22Rv1 (cell line): ENCODE measurements at regions not wholly inside any gene's neighbourhood (a gene's known extent, or its start where the extent isn't known, plus 50 kb on each side); places are given as distances from the start of the nearest gene placed in this dataset.

ENCODE experiments used
- ZFX ChIP-seq: fragments of 450-650 bp; IDR thresholded peaks from 2 replicates; pipeline ENCODE4 v1.6.1; 2017; ENCODE audit warnings: antibody characterized with exemption, borderline replicate concordance
- TF ChIP-seq, protein P1 (sequence below): fragments of 450-650 bp; IDR thresholded peaks from 2 replicates; pipeline ENCODE4 v1.5.1; 2017; ENCODE audit warnings: mild to moderate bottlenecking

DNA sequence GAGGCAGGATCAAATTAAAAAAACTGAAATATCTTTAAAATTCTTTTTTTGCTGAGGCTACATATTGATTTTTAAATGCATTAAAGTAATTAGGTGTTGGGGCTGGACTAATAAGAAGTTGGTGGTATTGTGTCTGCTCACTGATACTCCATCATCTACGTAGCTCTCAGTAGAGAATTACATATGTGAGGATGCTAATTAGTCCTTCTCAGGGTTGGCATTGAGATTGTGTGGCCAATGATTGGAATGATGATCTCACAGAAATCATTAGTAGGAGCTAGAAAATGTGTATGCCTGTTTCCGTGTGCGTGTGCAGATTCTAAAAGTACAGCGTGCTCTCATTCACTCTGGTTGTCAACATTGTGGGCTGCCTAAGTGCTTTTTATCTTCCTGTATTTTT lies 283.8 kb downstream of the SH3GL2 start:
- TF ChIP-seq, protein P1, sequence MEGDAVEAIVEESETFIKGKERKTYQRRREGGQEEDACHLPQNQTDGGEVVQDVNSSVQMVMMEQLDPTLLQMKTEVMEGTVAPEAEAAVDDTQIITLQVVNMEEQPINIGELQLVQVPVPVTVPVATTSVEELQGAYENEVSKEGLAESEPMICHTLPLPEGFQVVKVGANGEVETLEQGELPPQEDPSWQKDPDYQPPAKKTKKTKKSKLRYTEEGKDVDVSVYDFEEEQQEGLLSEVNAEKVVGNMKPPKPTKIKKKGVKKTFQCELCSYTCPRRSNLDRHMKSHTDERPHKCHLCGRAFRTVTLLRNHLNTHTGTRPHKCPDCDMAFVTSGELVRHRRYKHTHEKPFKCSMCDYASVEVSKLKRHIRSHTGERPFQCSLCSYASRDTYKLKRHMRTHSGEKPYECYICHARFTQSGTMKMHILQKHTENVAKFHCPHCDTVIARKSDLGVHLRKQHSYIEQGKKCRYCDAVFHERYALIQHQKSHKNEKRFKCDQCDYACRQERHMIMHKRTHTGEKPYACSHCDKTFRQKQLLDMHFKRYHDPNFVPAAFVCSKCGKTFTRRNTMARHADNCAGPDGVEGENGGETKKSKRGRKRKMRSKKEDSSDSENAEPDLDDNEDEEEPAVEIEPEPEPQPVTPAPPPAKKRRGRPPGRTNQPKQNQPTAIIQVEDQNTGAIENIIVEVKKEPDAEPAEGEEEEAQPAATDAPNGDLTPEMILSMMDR: no peak
- TF ChIP-seq ZFX: no peak
